Transverse colon (tissue), 4 donors: ENCODE measurements at regions not wholly inside any gene's neighbourhood (a gene's known extent, or its start where the extent isn't known, plus 50 kb on each side); places are given as distances from the start of the nearest gene placed in this dataset.

Experiments used
- DNase-seq: peaks from one replicate; pipeline ENCODE4 v3.0.0-alpha.2; 2019
- H3K27ac ChIP-seq, 4 donors: fragments of 200-600 bp; sonication (generic); 2 replicates each; pipeline ENCODE4 v1.5.1; 2016 to 2018; ENCODE audit warnings: inconsistent platforms in 4 of 4
- H3K27me3 ChIP-seq: fragments of 200-600 bp; sonication (generic); 2 replicates; pipeline ENCODE4 v1.5.1; 2017; ENCODE audit warnings: inconsistent platforms
- H3K36me3 ChIP-seq, 4 donors: fragments of 200-600 bp; sonication (generic); 2 replicates each; pipeline ENCODE4 v1.5.1; 2017 to 2019; ENCODE audit warnings: inconsistent platforms in 4 of 4
- H3K4me1 ChIP-seq, 4 donors: fragments of 200-600 bp; sonication (generic); 2 replicates each; pipeline ENCODE4 v1.5.1; 2017 to 2020; ENCODE audit warnings: inconsistent platforms in 4 of 4
- H3K4me3 ChIP-seq, 4 donors: fragments of 200-600 bp; sonication (generic); 1 replicate in 1 of 4; 2 replicates in 3 of 4; pipeline versions ENCODE4 v1.5.1 to v1.6.1; 2017 to 2019; ENCODE audit warnings: inconsistent platforms in 4 of 4
- H3K9me3 ChIP-seq, 2 donors: fragments of 200-600 bp; sonication (generic); 2 replicates each; pipeline ENCODE4 v1.5.1; 2017 to 2019; ENCODE audit warnings: inconsistent platforms in 2 of 2
- CTCF ChIP-seq, 5 experiments: fragments of 200-600 bp in 3 of 5; fragments of 450-650 bp in 2 of 5; sonication (generic) in 3 of 5; IDR thresholded peaks; 1 replicate in 2 of 5; 2 replicates in 3 of 5; pipeline ENCODE4 v1.5.1; 2016 to 2017; ENCODE audit warnings: antibody characterized with exemption in 5 of 5, inconsistent platforms in 3 of 5, mild to moderate bottlenecking in 2 of 5, moderate library complexity in 1 of 5
- EP300 ChIP-seq: sonication (generic); formaldehyde crosslinking; IDR thresholded peaks from one replicate; pipeline ENCODE4 v1.6.1; 2017; ENCODE audit warnings: antibody characterized with exemption, low read depth
- POLR2A ChIP-seq: fragments of 450-650 bp; IDR thresholded peaks from one replicate; pipeline ENCODE4 v1.6.1; 2016; ENCODE audit warnings: antibody characterized with exemption, mild to moderate bottlenecking, moderate library complexity
- POLR2AphosphoS5 ChIP-seq, 3 donors: sonication (generic); formaldehyde crosslinking; IDR thresholded peaks; one replicate each; pipeline ENCODE4 v1.6.1; 2016; ENCODE audit warnings: antibody characterized with exemption in 3 of 3
- WGBS, 2 donors: methylation state at CpG; one replicate each; pipeline ENCODE4 v1.1.5; 2018; ENCODE audit warnings: low coverage in 1 of 2; 5-methylcytosine and 5-hydroxymethylcytosine counted together
- in situ Hi-C, 4 donors: fragments of 200-750 bp; cut with MboI; loops; one replicate each; pipeline versions ENCODE4 v1.15.0 to v1.15.1; 2017; ENCODE audit warnings: low sequenced_read_pairs in 3 of 4, low pct_ligation_motif_present in 1 of 4, low pct_unique_long_range_greater_than_20kb in 1 of 4
- intact Hi-C: fragments of 100-400 bp; cut with DNase I; formaldehyde crosslinking; loops from one replicate; pipeline ENCODE4 v1.15.1; 2023; ENCODE audit warnings: low total_unique reads

GRCh38 chr9:117616431-117616831 lies 87.8 kb upstream of the TLR4 start:
- in situ Hi-C loops (no loop called here), intact Hi-C loops (no loop called here)
- no peak overlapping the region for H3K27ac ChIP-seq
- H3K4me1 ChIP-seq = no peaks in the 10 kb centered on the region
- H3K36me3 ChIP-seq = no peaks in the 10 kb centered on the region
- no peaks in the 10 kb centered on the region for H3K9me3 ChIP-seq
- no peaks in the 10 kb centered on the region for H3K27me3 ChIP-seq
- H3K4me3 ChIP-seq = no peak overlapping the region
- TF ChIP-seq POLR2A (no peak), CTCF (IDR thresholded peaks at IDR 0.05) (no peak), POLR2AphosphoS5 (IDR thresholded peaks at IDR 0.05) (no peak), EP300 (no peak)
- 31 to 51% methylated on average over 3 of the region's 3 CpGs for whole genome bisulfite sequencing, 2 donors
- no peak for DNase-seq

- Histone ChIP-seq H3K4me1 (no peaks in the 10 kb centered on the region), H3K4me3 (no peak overlapping the region), H3K36me3 (no peaks in the 10 kb centered on the region), H3K9me3 (no peaks in the 10 kb centered on the region), H3K27ac (no peak overlapping the region), H3K27me3 (no peaks in the 10 kb centered on the region)
- no peak for TF ChIP-seq CTCF (IDR thresholded peaks at IDR 0.05)
- no peak for TF ChIP-seq POLR2AphosphoS5 (IDR thresholded peaks at IDR 0.05)
- no peak for TF ChIP-seq POLR2A
- TF ChIP-seq EP300 = no peak
- DNase-seq = no peak
- WGBS, 2 donors = 55 to 60% methylated on average over 1 of the region's 1 CpG
- in situ Hi-C loops = no loop called here
- intact Hi-C loops = no loop called here
These were observed 91.9 kb upstream of the TLR4 start for GRCh38 chr9:117612317-117612716.

- DNase-seq = no peak
- H3K27me3 ChIP-seq = no peaks in the 10 kb centered on the region
- H3K4me1 ChIP-seq = no peaks in the 10 kb centered on the region
- H3K36me3 ChIP-seq = no peaks in the 10 kb centered on the region
- in situ Hi-C loops = no loop called here
- TF ChIP-seq EP300 = no peak
- TF ChIP-seq CTCF (IDR thresholded peaks at IDR 0.05) = no peak
- TF ChIP-seq POLR2A = no peak
- TF ChIP-seq POLR2AphosphoS5 (IDR thresholded peaks at IDR 0.05) = no peak
- intact Hi-C loops = no loop called here
- no peak overlapping the region for H3K27ac ChIP-seq
- H3K9me3 ChIP-seq = no peaks in the 10 kb centered on the region
- 85% methylated on average over 2 of the region's 2 CpGs; no CpG with 5 or more reads in 1 of the 2 donors for WGBS, 2 donors
- H3K4me3 ChIP-seq = no peak overlapping the region
These were observed 106.2 kb upstream of the TLR4 start for GRCh38 chr9:117597977-117598376.

- in situ Hi-C loops = no loop called here
- Histone ChIP-seq H3K4me1 (no peaks in the 10 kb centered on the region), H3K27me3 (no peaks in the 10 kb centered on the region), H3K9me3 (no peaks in the 10 kb centered on the region), H3K4me3 (no peak overlapping the region), H3K27ac (no peak overlapping the region), H3K36me3 (no peaks in the 10 kb centered on the region)
- no peak for DNase-seq
- 36 to 43% methylated on average over 1 to 2 of the region's 2 CpGs for WGBS, 2 donors
- TF ChIP-seq POLR2A (no peak), EP300 (no peak), CTCF (IDR thresholded peaks at IDR 0.05) (no peak), POLR2AphosphoS5 (IDR thresholded peaks at IDR 0.05) (no peak)
- intact Hi-C loops = no loop called here
These were observed 107.5 kb upstream of the TLR4 start for GRCh38 chr9:117596678-117597077.
